H9 (cell line): ENCODE measurements at regions not wholly inside any gene's neighbourhood (a gene's known extent, or its start where the extent isn't known, plus 50 kb on each side); places are given as distances from the start of the nearest gene placed in this dataset.

Experiments
- DNase-seq: peaks from one replicate; pipeline ENCODE4 v3.0.0-alpha.2; 2017
- H2AFZ ChIP-seq: one replicate; pipeline ENCODE4 v1.6.1; 2013; ENCODE audit warnings: mild to moderate bottlenecking, low read length, control low read depth, moderate library complexity
- H2AK5ac ChIP-seq: 2 replicates; pipeline ENCODE4 v1.6.1; 2013; ENCODE audit warnings: low read length, control low read depth, mixed read lengths; ENCODE audit not compliant: insufficient read length
- H2BK120ac ChIP-seq: one replicate; pipeline ENCODE4 v1.6.1; 2013; ENCODE audit warnings: low read depth, mild to moderate bottlenecking, low read length, control low read depth, inconsistent platforms; ENCODE audit not compliant: poor library complexity, severe bottlenecking
- H2BK12ac ChIP-seq: 2 replicates; pipeline ENCODE4 v1.6.1; 2013; ENCODE audit warnings: low read length, control low read depth, mixed read lengths, low read depth; ENCODE audit not compliant: insufficient read length
- H2BK15ac ChIP-seq: 2 replicates; pipeline ENCODE4 v1.6.1; 2013; ENCODE audit warnings: low read depth, low read length, control low read depth
- H2BK20ac ChIP-seq: one replicate; pipeline ENCODE4 v1.6.1; 2013; ENCODE audit warnings: low read depth, mild to moderate bottlenecking, low read length, control low read depth, inconsistent platforms; ENCODE audit not compliant: poor library complexity, severe bottlenecking
- H2BK5ac ChIP-seq: 2 replicates; pipeline ENCODE4 v1.6.1; 2013; ENCODE audit warnings: low read length, control low read depth, mixed read lengths; ENCODE audit not compliant: insufficient read length
- H3K14ac ChIP-seq: 2 replicates; pipeline ENCODE4 v1.6.1; 2013; ENCODE audit warnings: low read length, control low read depth; ENCODE audit not compliant: insufficient read depth
- H3K18ac ChIP-seq: 2 replicates; pipeline ENCODE4 v1.6.1; 2013; ENCODE audit warnings: low read depth, mild to moderate bottlenecking, mixed read lengths, low read length, control low read depth; ENCODE audit not compliant: insufficient read length
- H3K23ac ChIP-seq: 2 replicates; pipeline ENCODE4 v1.6.1; 2013; ENCODE audit warnings: low read length, control low read depth, mixed read lengths, low read depth; ENCODE audit not compliant: insufficient read length
- H3K23me2 ChIP-seq: 2 replicates; pipeline ENCODE4 v1.6.1; 2013; ENCODE audit warnings: low read depth, mild to moderate bottlenecking, mixed read lengths, low read length, control low read depth; ENCODE audit not compliant: insufficient read length, poor library complexity, severe bottlenecking
- H3K27ac ChIP-seq: 2 replicates; pipeline ENCODE4 v1.5.1; 2013; ENCODE audit warnings: low read length, control low read depth, mixed read lengths, low read depth; ENCODE audit not compliant: insufficient read length
- H3K27me3 ChIP-seq: 2 replicates; pipeline ENCODE4 v1.6.1; 2013; ENCODE audit warnings: low read length, control low read depth, inconsistent platforms; ENCODE audit not compliant: insufficient read depth
- H3K4ac ChIP-seq: 2 replicates; pipeline ENCODE4 v1.6.1; 2013; ENCODE audit warnings: low read depth, mild to moderate bottlenecking, control low read depth, inconsistent platforms, low read length, moderate library complexity
- H3K4me1 ChIP-seq: 2 replicates; pipeline ENCODE4 v1.6.1; 2013; ENCODE audit warnings: low read length, control low read depth, inconsistent platforms; ENCODE audit not compliant: insufficient read depth
- H3K4me2 ChIP-seq: 2 replicates; pipeline ENCODE4 v1.6.1; 2013; ENCODE audit warnings: low read length, control low read depth, mixed read lengths; ENCODE audit not compliant: insufficient read length, insufficient read depth
- H3K56ac ChIP-seq: 2 replicates; pipeline ENCODE4 v1.6.1; 2013; ENCODE audit warnings: low read depth, mild to moderate bottlenecking, mixed read lengths, low read length, control low read depth; ENCODE audit not compliant: insufficient read length
- H3K79me1 ChIP-seq: 2 replicates; pipeline ENCODE4 v1.6.1; 2013; ENCODE audit warnings: low read depth, mild to moderate bottlenecking, moderate library complexity, low read length, control low read depth, inconsistent platforms; ENCODE audit not compliant: insufficient read depth, poor library complexity, severe bottlenecking
- H3K79me2 ChIP-seq: 2 replicates; pipeline ENCODE4 v1.6.1; 2013; ENCODE audit warnings: low read length, control low read depth, inconsistent platforms; ENCODE audit not compliant: insufficient read depth
- H3K9ac ChIP-seq: 2 replicates; pipeline ENCODE4 v1.6.1; 2013; ENCODE audit warnings: low read length, control low read depth, mixed read lengths; ENCODE audit not compliant: insufficient read length; ENCODE audit errors: extremely low read depth
- H3K9me3 ChIP-seq: one replicate; pipeline ENCODE4 v1.6.1; 2013; ENCODE audit warnings: low read depth, low read length, inconsistent platforms; ENCODE audit not compliant: control insufficient read depth
- H3T11ph ChIP-seq: one replicate; pipeline ENCODE4 v1.6.1; 2013; ENCODE audit warnings: mild to moderate bottlenecking, low read length, control low read depth, inconsistent platforms
- H4K20me1 ChIP-seq: one replicate; pipeline ENCODE4 v1.6.1; 2013; ENCODE audit not compliant: control insufficient read depth, insufficient read length, insufficient read depth
- H4K5ac ChIP-seq: 2 replicates; pipeline ENCODE4 v1.6.1; 2013; ENCODE audit warnings: low read depth, mild to moderate bottlenecking, mixed read lengths, low read length, control low read depth; ENCODE audit not compliant: insufficient read length
- H4K8ac ChIP-seq: replicated peaks from 2 replicates; pipeline ENCODE4 v1.6.1; 2013; ENCODE audit warnings: low read length, control low read depth, mixed read lengths, low read depth; ENCODE audit not compliant: insufficient read length
- H4K91ac ChIP-seq: 2 replicates; pipeline ENCODE4 v1.6.1; 2013; ENCODE audit warnings: low read depth, mild to moderate bottlenecking, moderate library complexity, mixed read lengths, low read length, control low read depth; ENCODE audit not compliant: insufficient read length
- H3K27ac Mint-ChIP-seq, 3 experiments: 2 replicates in 2 of 3; 3 replicates in 1 of 3; pipeline ENCODE4 v1.8.0; 2020 to 2021; ENCODE audit warnings: mixed read lengths in 3 of 3, mild to moderate bottlenecking in 1 of 3, moderate library complexity in 1 of 3
- H3K27me3 Mint-ChIP-seq: 2 replicates; pipeline ENCODE4 v1.8.0; 2021; ENCODE audit warnings: low read depth, mild to moderate bottlenecking, moderate library complexity, mixed read lengths
- H3K36me3 Mint-ChIP-seq, 3 experiments: 2 replicates in 2 of 3; 3 replicates in 1 of 3; pipeline ENCODE4 v1.8.0; 2020 to 2021; ENCODE audit warnings: low read depth in 3 of 3, mixed read lengths in 3 of 3; ENCODE audit not compliant: insufficient read depth in 1 of 3
- H3K4me1 Mint-ChIP-seq, 2 experiments: 2 replicates each; pipeline ENCODE4 v1.8.0; 2020; ENCODE audit warnings: mixed read lengths in 2 of 2
- H3K4me3 Mint-ChIP-seq, 2 experiments: 2 replicates in 1 of 2; 3 replicates in 1 of 2; pipeline ENCODE4 v1.8.0; 2020 to 2021; ENCODE audit warnings: mild to moderate bottlenecking in 2 of 2, mixed read lengths in 2 of 2, moderate library complexity in 1 of 2
- H3K9me3 Mint-ChIP-seq, 2 experiments: 2 replicates in 1 of 2; 3 replicates in 1 of 2; pipeline ENCODE4 v1.8.0; 2020; ENCODE audit warnings: mild to moderate bottlenecking in 2 of 2, mixed read lengths in 2 of 2, moderate library complexity in 1 of 2
- CTCF ChIP-seq: fragments of 200-600 bp; sonication (generic); conservative IDR thresholded peaks from 3 replicates; pipeline ENCODE4 v1.8.0; 2021; ENCODE audit warnings: antibody characterized with exemption, mild to moderate bottlenecking
- WGBS: extraction: QIAGEN DNeasy Blood & Tissue Kit; methylation state at CpG from one replicate; pipeline ENCODE4 v1.1.7; 2013; ENCODE audit warnings: missing lambda C conversion rate, low lambda C conversion rate, mixed read lengths; ENCODE audit not compliant: insufficient read length; ENCODE audit errors: extremely low coverage; 5-methylcytosine and 5-hydroxymethylcytosine counted together

DNA sequence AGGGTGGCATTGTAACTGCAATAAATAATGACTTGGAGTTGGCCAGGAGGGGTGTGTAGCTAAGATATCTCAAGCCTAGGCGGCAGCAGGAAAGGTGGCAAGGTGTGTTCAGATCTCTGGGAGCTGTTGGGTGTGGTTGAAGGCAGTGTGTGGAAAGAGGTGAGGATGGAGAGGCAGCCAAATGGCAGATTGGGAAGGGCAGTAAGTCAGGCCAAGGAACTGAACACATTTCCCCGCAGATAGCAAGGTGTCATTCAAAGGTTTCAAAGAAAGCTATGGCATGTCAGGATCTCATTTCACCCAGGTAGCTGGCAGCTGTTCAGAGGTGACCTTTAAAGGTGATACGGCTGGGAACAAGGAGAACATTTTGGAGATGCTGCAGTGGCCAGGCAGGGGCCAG, 586.0 kb upstream of the MGMT start:
- no peaks in the 10 kb centered on the region for H3K27me3 ChIP-seq
- no peaks in the 10 kb centered on the region for H4K20me1 ChIP-seq
- H2BK20ac ChIP-seq = no peak overlapping the region
- H4K8ac ChIP-seq = no peak overlapping the region
- no peak overlapping the region for H3K23ac ChIP-seq
- H2BK120ac ChIP-seq = no peak overlapping the region
- Mint-ChIP-seq H3K27me3 (peaks cover 5% of the 10 kb centered on the region; the same call in 1 of the 2 replicates), H3K27ac (no peak overlapping the region; a peak in 1 of 7 replicates), H3K36me3 (no peaks in the 10 kb centered on the region), H3K4me1 (no peaks in the 10 kb centered on the region), H3K9me3 (no peaks in the 10 kb centered on the region; a peak in 1 of 5 replicates), H3K4me3 (no peak overlapping the region)
- H3K4me1 ChIP-seq = no peaks in the 10 kb centered on the region
- no peak overlapping the region for H4K5ac ChIP-seq
- H3K56ac ChIP-seq = no peak overlapping the region
- no peak overlapping the region for H2AK5ac ChIP-seq
- no peak overlapping the region for H3K27ac ChIP-seq
- no peak overlapping the region for H2AFZ ChIP-seq
- no peaks in the 10 kb centered on the region for H3K23me2 ChIP-seq
- H2BK5ac ChIP-seq = no peak overlapping the region
- H3T11ph ChIP-seq = no peak overlapping the region
- no peak overlapping the region for H3K9ac ChIP-seq
- WGBS = no CpG with 5 or more reads among the region's 3 CpGs
- no peak overlapping the region for H3K4ac ChIP-seq
- H3K79me1 ChIP-seq = no peaks in the 10 kb centered on the region
- no peak overlapping the region for H4K91ac ChIP-seq
- no peak for DNase-seq
- no peak overlapping the region for H3K4me2 ChIP-seq
- no peak overlapping the region for H2BK15ac ChIP-seq
- H2BK12ac ChIP-seq = no peak overlapping the region
- H3K14ac ChIP-seq = no peak overlapping the region
- no peak overlapping the region for H3K18ac ChIP-seq
- H3K79me2 ChIP-seq = no peaks in the 10 kb centered on the region
- no peaks in the 10 kb centered on the region for H3K9me3 ChIP-seq
- no peak for TF ChIP-seq CTCF
